Adrenal gland (tissue), 5 donors: ENCODE measurements at regions not wholly inside any gene's neighbourhood (a gene's known extent, or its start where the extent isn't known, plus 50 kb on each side); places are given as distances from the start of the nearest gene placed in this dataset.

Experiments used
- POLR2A ChIP-seq, 2 donors: fragments of 450-650 bp; IDR thresholded peaks; one replicate each; pipeline ENCODE4 v1.6.1; 2017; ENCODE audit warnings: antibody characterized with exemption in 2 of 2, mild to moderate bottlenecking in 2 of 2, moderate library complexity in 1 of 2
- TF ChIP-seq, protein P1 (sequence below), 6 experiments: fragments of 450-650 bp in 4 of 6; fragments of 200-600 bp in 2 of 6; sonication (generic) in 1 of 6; IDR thresholded peaks; 1 replicate in 5 of 6; 2 replicates in 1 of 6; pipeline versions ENCODE4 v1.5.1 to v1.8.0; 2016 to 2021; ENCODE audit warnings: antibody characterized with exemption in 6 of 6, mild to moderate bottlenecking in 2 of 6, moderate library complexity in 1 of 6
- donor health status: DM: no; HTN: no; CAD: no.

DNA sequence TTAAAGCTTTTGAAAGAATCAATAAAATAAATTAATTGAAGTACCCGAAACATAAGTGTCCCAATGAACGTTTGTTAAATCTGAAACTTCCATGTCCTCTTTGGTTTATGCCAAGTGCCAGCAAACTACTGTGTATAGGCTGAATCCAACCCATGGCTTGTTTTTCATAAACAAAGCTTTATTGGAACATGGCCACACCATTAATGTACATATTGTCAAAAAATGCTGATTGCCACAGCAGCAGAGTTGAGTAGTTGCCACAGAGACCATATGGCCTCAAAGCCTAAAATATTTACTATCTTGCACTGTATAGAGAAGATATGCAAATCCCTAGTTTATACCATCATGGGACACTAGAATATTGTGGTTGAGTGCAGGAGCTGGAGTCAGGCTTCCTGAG is 406.1 kb downstream of the MAFB start:
- TF ChIP-seq, protein P1, sequence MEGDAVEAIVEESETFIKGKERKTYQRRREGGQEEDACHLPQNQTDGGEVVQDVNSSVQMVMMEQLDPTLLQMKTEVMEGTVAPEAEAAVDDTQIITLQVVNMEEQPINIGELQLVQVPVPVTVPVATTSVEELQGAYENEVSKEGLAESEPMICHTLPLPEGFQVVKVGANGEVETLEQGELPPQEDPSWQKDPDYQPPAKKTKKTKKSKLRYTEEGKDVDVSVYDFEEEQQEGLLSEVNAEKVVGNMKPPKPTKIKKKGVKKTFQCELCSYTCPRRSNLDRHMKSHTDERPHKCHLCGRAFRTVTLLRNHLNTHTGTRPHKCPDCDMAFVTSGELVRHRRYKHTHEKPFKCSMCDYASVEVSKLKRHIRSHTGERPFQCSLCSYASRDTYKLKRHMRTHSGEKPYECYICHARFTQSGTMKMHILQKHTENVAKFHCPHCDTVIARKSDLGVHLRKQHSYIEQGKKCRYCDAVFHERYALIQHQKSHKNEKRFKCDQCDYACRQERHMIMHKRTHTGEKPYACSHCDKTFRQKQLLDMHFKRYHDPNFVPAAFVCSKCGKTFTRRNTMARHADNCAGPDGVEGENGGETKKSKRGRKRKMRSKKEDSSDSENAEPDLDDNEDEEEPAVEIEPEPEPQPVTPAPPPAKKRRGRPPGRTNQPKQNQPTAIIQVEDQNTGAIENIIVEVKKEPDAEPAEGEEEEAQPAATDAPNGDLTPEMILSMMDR (IDR thresholded peaks at IDR 0.05): no peak
- no peak for TF ChIP-seq POLR2A (IDR thresholded peaks at IDR 0.05)
